AG09309 (cell line): ENCODE measurements at regions not wholly inside any gene's neighbourhood (a gene's known extent, or its start where the extent isn't known, plus 50 kb on each side); places are given as distances from the start of the nearest gene placed in this dataset.

ENCODE experiments used
- DNase-seq: peaks from one replicate; pipeline ENCODE4 v3.0.0-alpha.2; 2010; ENCODE audit warnings: low read depth
- H3K4me3 ChIP-seq: 2 replicates; pipeline ENCODE4 v1.5.1; 2011; ENCODE audit warnings: mild to moderate bottlenecking, low read depth, low read length, moderate library complexity; ENCODE audit not compliant: control insufficient read depth
- TF ChIP-seq, protein P1 (sequence below): IDR thresholded peaks from 2 replicates; pipeline ENCODE4 v1.5.1; 2011; ENCODE audit warnings: mild to moderate bottlenecking, low read depth, low read length, inconsistent platforms; ENCODE audit not compliant: insufficient read depth, control insufficient read depth; ENCODE audit errors: missing control alignments

DNA sequence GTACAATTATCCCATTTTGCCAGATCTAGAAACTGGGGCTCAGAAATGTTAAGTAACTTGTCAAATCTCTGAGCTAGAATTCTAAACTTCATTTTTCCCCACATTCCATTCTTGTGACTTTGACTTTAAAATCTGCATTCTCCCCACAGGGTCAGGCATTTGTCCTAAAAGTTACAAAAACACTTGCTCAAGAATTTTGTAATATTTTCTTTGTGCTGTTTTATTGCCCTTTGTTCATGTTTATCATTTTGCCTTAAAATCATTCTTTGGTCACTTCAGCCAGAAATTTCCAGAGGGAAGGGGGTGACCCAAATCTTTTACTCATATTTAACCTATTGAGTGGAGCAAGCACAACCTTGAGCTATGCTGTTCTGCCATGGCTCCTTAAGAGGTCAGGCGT is 120.1 kb upstream of the CCL21 start:
- no peak overlapping the region for H3K4me3 ChIP-seq
- TF ChIP-seq, protein P1, sequence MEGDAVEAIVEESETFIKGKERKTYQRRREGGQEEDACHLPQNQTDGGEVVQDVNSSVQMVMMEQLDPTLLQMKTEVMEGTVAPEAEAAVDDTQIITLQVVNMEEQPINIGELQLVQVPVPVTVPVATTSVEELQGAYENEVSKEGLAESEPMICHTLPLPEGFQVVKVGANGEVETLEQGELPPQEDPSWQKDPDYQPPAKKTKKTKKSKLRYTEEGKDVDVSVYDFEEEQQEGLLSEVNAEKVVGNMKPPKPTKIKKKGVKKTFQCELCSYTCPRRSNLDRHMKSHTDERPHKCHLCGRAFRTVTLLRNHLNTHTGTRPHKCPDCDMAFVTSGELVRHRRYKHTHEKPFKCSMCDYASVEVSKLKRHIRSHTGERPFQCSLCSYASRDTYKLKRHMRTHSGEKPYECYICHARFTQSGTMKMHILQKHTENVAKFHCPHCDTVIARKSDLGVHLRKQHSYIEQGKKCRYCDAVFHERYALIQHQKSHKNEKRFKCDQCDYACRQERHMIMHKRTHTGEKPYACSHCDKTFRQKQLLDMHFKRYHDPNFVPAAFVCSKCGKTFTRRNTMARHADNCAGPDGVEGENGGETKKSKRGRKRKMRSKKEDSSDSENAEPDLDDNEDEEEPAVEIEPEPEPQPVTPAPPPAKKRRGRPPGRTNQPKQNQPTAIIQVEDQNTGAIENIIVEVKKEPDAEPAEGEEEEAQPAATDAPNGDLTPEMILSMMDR: no peak
- DNase-seq: no peak

DNA sequence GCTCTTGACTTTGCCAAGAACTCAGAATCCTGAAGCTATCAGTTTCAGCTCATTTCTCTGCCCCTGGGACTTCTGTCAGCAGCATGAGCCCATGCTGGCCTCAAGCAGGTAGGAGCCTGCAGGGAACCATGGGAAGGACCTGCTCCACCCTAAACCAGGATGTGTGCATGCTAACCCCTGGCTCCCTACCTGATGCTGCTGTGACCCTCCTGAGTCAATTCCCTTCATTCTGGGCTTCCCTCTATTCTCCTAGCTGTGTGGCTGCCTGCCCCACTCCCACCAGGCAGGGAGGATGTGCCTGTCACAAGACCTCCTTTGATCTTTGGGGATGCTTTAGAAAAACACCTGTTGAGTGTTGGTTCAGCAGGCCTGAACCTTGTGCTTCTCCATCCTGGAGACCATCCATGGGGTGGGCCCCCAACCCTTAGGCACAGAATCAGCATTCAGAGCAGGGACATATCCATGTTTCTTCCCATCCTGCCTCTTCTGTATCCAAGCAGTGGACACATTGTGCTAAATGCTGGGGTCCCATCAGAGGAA is 117.1 kb upstream of the CCL21 start:
- H3K4me3 ChIP-seq: no peak overlapping the region
- TF ChIP-seq, protein P1: no peak
- no peak for DNase-seq

DNA sequence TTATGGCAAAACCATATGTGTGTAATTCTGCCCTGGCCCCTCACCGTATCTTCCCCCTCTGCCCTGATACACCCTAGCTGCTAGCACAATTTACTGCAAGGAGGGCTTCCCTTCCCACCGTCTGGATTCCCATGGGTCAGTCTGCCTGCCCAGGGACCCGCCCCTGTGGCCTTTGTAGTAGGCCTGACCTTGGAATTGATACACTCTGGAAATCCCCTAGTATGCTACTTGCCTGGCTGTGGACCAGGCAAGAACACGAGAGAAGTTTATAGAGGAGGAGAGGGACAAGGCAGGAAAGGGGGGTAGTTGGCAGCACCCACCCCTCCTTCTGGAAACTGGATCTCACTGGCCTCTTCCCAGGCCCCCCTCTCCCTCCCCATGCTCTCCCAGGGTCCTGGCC is 115.8 kb upstream of the CCL21 start:
- DNase-seq: no peak
- TF ChIP-seq, protein P1: no peak
- H3K4me3 ChIP-seq: no peak overlapping the region

DNA sequence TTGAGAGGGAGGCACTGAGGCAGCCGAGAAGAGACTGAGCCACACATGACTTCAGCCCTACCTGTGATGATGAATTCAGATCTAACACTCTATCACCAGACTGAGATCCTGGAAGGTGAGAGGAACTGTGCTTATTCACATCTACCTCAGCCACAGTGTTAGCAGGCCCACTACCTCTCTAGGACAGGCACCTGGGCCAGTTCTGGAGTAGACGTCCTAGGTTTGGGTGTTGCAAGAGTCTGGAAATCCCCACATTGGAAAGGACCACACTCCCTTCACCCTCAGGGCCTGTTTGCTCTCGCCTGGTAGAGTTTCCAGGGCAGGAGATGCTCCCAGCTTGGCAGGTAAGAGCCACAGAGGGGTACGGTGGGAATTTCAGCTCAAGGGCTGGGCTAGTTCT is 113.8 kb upstream of the CCL21 start:
- TF ChIP-seq, protein P1: no peak
- DNase-seq: no peak
- H3K4me3 ChIP-seq: no peak overlapping the region

DNA sequence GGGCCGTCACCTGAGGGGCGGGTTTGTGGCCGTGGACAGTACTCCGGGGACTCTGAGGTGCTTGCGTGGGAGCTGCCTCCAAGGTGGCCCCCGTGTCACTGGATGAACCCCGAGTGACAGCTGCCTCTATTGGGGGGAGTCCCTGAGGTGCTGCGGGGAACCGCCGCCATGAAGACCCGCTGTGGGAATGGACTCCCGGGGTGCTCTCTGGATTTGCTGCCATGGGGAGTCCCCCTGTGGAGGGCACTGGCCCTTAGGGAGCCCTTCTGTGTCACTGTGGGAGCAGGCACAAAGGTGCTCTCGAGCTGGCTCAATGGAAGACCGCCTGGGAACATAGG is 100.2 kb upstream of the CCL21 start:
- no peak overlapping the region for H3K4me3 ChIP-seq
- TF ChIP-seq, protein P1: no peak
- DNase-seq: no peak

DNA sequence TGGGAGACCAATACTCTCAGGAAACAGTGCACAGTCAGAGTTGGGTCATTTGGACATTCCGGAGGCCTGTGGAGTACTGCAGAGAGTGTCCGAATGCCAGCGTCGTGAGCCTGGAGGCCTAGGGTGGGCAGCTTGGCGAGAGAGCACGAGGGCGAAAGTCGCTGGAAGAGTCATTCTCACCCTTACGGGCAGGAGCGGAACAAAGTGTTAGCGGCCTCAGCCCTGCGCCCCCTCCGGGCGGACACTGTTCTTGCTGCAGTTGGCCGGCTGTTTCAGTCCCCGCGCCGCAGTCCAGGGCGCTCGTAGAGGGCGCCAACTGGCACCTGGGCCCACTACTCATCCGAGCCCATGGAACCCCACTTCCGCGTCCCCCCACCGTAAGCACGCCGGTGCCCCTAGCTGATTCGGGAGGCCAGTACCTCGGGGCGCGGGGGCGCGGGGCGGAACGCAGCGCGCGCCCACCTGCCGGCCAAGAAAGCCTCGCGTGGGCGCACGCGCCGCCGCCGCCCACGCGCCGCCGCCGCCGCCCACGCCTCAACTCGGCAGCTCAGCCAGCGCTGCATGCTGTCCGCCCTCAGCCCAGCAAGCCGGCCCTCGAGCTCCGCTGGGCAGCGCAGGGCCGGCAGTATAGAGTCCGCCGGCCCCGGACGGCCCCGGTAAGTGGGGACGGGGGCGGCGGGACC is 99.7 kb upstream of the CCL21 start:
- no peak for DNase-seq
- TF ChIP-seq, protein P1: no peak

More for the DNA sequence above, 99.7 kb upstream of the CCL21 start:
- H3K4me3 ChIP-seq: no peak overlapping the region
